Spleen (tissue), 11 donors: ENCODE measurements at regions not wholly inside any gene's neighbourhood (a gene's known extent, or its start where the extent isn't known, plus 50 kb on each side); places are given as distances from the start of the nearest gene placed in this dataset.

ENCODE experiments used
- DNase-seq: peaks from one replicate; pipeline ENCODE4 v3.0.0-alpha.2; 2020
- H3K27ac ChIP-seq, 8 donors: fragments of 200-600 bp; sonication (generic) in 7 of 8; 1 replicate in 4 of 8; 2 replicates in 4 of 8; pipeline versions ENCODE4 v1.5.0 to v1.8.0; 2016 to 2021; ENCODE audit warnings: inconsistent platforms in 4 of 8, mild to moderate bottlenecking in 4 of 8, moderate library complexity in 1 of 8
- H3K27me3 ChIP-seq, 7 donors: fragments of 200-600 bp; sonication (generic) in 6 of 7; replicated peaks in 1 of 7; 1 replicate in 4 of 7; 2 replicates in 3 of 7; pipeline versions ENCODE4 v1.5.0 to v1.8.0; 2016 to 2021; ENCODE audit warnings: inconsistent platforms in 3 of 7, mild to moderate bottlenecking in 1 of 7
- H3K36me3 ChIP-seq, 6 donors: fragments of 200-600 bp; sonication (generic) in 5 of 6; 1 replicate in 4 of 6; 2 replicates in 2 of 6; pipeline versions ENCODE4 v1.5.0 to v1.8.0; 2016 to 2021; ENCODE audit warnings: inconsistent platforms in 2 of 6
- H3K4me1 ChIP-seq, 6 donors: fragments of 200-600 bp; sonication (generic) in 5 of 6; 1 replicate in 3 of 6; 2 replicates in 3 of 6; pipeline versions ENCODE4 v1.5.0 to v1.8.0; 2016 to 2021; ENCODE audit warnings: inconsistent platforms in 3 of 6
- H3K4me3 ChIP-seq, 8 donors: fragments of 200-600 bp; sonication (generic) in 7 of 8; 1 replicate in 4 of 8; 2 replicates in 4 of 8; pipeline versions ENCODE4 v1.5.0 to v1.8.0; 2016 to 2021; ENCODE audit warnings: inconsistent platforms in 4 of 8, mild to moderate bottlenecking in 4 of 8, moderate library complexity in 2 of 8
- H3K9me3 ChIP-seq, 8 donors: fragments of 200-600 bp; sonication (generic) in 7 of 8; 1 replicate in 4 of 8; 2 replicates in 4 of 8; pipeline versions ENCODE4 v1.5.0 to v1.8.0; 2016 to 2021; ENCODE audit warnings: inconsistent platforms in 4 of 8
- POLR2A ChIP-seq, 3 donors: fragments of 450-650 bp; IDR thresholded peaks; one replicate each; pipeline ENCODE4 v1.5.1; 2017; ENCODE audit warnings: antibody characterized with exemption in 3 of 3, mild to moderate bottlenecking in 1 of 3
- POLR2AphosphoS5 ChIP-seq, 3 donors: sonication (generic); formaldehyde crosslinking; IDR thresholded peaks; one replicate each; pipeline ENCODE4 v1.5.1; 2017; ENCODE audit warnings: antibody characterized with exemption in 3 of 3
- WGBS, 5 donors: extraction: QIAGEN DNeasy Blood & Tissue Kit in 3 of 5; methylation state at CpG; one replicate each; pipeline versions ENCODE4 v1.1.5 to v1.1.7; 2013 to 2018; 5-methylcytosine and 5-hydroxymethylcytosine counted together
- intact Hi-C: fragments of 100-400 bp; cut with DNase I; formaldehyde crosslinking; loops from one replicate; pipeline ENCODE4 v1.15.0; 2023; ENCODE audit warnings: low total_unique reads
- TF ChIP-seq, protein P1 (sequence below), 11 experiments: fragments of 200-600 bp in 7 of 11; fragments of 450-650 bp in 4 of 11; sonication (generic) in 4 of 11; IDR thresholded peaks in 8 of 11; conservative IDR thresholded peaks in 3 of 11; 1 replicate in 7 of 11; 2 replicates in 4 of 11; pipeline versions ENCODE4 v1.4.0 to v1.8.0; 2016 to 2021; ENCODE audit warnings: antibody characterized with exemption in 11 of 11, inconsistent platforms in 4 of 11, mild to moderate bottlenecking in 1 of 11
- donor health status: healthy with polysubstance abuse.
- donor health status: DM: no; HTN: no; CAD: no; lungs with moderate emphysema.
- donor health status: DM: no; HTN: no; CAD: no.
- donor health status: Bipolar disorder and iron deficiency.
- donor health status: healthy.
- donor health status: DM: no; HTN: no; CAD: no.
- donor health status: DM: yes; HTN: yes; CAD: no.

DNA sequence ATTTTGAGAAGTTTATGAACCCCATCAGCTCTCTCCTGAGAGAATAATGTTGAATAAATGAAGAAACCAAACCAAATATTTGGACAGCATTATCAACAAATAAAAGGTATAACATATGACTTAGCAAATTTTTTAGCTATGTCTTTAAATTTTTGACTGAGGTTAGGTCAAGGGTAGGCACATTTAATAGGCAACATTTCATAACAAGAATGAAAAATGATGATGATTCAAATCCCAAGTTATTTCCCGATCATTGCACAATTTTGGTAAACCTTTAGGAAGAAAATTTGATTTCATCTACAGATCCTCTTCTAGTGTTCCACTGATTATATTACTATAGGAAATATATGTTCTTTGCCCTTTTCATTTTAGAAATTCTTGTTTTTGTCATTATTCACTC lies 123.7 kb upstream of the TLR3 start:
- H3K9me3 ChIP-seq: no peaks in the 10 kb centered on the region
- no peaks in the 10 kb centered on the region for H3K4me1 ChIP-seq
- intact Hi-C loops: no loop called here
- no peaks in the 10 kb centered on the region for H3K36me3 ChIP-seq
- 80 to 92% (median 91%) methylated on average over 1 of the region's 1 CpG for WGBS, 5 donors
- no peaks in the 10 kb centered on the region for H3K27me3 ChIP-seq
- no peak overlapping the region for H3K4me3 ChIP-seq
- TF ChIP-seq, protein P1, sequence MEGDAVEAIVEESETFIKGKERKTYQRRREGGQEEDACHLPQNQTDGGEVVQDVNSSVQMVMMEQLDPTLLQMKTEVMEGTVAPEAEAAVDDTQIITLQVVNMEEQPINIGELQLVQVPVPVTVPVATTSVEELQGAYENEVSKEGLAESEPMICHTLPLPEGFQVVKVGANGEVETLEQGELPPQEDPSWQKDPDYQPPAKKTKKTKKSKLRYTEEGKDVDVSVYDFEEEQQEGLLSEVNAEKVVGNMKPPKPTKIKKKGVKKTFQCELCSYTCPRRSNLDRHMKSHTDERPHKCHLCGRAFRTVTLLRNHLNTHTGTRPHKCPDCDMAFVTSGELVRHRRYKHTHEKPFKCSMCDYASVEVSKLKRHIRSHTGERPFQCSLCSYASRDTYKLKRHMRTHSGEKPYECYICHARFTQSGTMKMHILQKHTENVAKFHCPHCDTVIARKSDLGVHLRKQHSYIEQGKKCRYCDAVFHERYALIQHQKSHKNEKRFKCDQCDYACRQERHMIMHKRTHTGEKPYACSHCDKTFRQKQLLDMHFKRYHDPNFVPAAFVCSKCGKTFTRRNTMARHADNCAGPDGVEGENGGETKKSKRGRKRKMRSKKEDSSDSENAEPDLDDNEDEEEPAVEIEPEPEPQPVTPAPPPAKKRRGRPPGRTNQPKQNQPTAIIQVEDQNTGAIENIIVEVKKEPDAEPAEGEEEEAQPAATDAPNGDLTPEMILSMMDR (IDR thresholded peaks at IDR 0.05 in 8 of 11, conservative IDR thresholded peaks at IDR 0.05 in 3 of 11): no peak
- no peak for DNase-seq
- H3K27ac ChIP-seq: no peak overlapping the region

DNA sequence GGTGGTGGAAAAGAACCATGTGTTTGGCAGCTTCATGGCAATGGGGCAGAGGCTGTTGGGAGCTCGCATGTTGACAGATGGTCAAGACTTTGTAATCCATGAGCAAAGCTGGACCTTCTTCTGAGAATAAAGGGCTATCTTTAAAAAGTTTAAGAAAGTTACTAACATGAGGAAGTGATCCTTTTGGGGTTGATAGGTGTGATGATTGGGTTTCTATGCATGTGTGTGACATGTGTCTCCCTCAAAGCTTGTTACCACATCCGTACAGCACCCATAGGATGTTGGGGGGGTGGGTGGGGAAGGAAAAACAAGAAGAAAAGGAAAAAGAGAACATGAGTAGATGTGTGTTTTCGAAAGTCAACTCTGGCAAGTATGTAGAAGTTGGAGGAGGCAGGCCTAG lies 123.0 kb upstream of the TLR3 start:
- no peak for DNase-seq
- H3K36me3 ChIP-seq: no peaks in the 10 kb centered on the region
- no peak overlapping the region for H3K4me3 ChIP-seq
- 78 to 84% (median 81%) methylated on average over 3 of the region's 3 CpGs for WGBS, 5 donors
- H3K27ac ChIP-seq: no peak overlapping the region
- no peaks in the 10 kb centered on the region for H3K9me3 ChIP-seq
- intact Hi-C loops: no loop called here
- H3K4me1 ChIP-seq: no peaks in the 10 kb centered on the region
- H3K27me3 ChIP-seq: no peaks in the 10 kb centered on the region
- TF ChIP-seq, protein P1 (IDR thresholded peaks at IDR 0.05 in 8 of 11, conservative IDR thresholded peaks at IDR 0.05 in 3 of 11): no peak
- TF ChIP-seq POLR2A (IDR thresholded peaks at IDR 0.05): no peak
- TF ChIP-seq POLR2AphosphoS5 (IDR thresholded peaks at IDR 0.05): no peak

DNA sequence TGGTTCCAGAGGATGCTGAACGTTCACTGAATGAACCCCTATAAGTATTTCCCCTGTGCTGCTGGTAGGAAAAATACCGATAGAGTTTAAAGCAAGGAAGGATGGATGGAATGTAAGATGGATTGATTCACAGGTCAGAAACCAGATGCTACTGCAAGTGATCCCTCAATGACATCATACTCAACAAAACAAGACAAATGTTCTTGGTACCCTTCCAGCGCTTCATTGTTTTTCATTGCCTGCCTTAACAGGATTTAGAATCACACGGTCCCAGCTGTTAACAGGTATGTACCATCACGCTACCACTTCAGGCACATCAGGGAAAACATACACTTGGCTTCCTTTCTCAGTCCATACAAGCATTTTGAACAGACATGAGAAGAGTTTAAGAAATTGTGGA lies 118.1 kb upstream of the TLR3 start:
- Histone ChIP-seq H3K27ac (no peak overlapping the region), H3K27me3 (no peaks in the 10 kb centered on the region), H3K36me3 (no peaks in the 10 kb centered on the region), H3K4me1 (no peaks in the 10 kb centered on the region), H3K4me3 (no peak overlapping the region), H3K9me3 (no peaks in the 10 kb centered on the region)
- intact Hi-C loops: no loop called here
- WGBS, 5 donors: 79 to 86% (median 86%) methylated on average over 5 of the region's 5 CpGs
- DNase-seq: no peak
- TF ChIP-seq POLR2A (IDR thresholded peaks at IDR 0.05) (no peak), POLR2AphosphoS5 (IDR thresholded peaks at IDR 0.05) (no peak)
- TF ChIP-seq, protein P1 (IDR thresholded peaks at IDR 0.05 in 8 of 11, conservative IDR thresholded peaks at IDR 0.05 in 3 of 11): no peak

DNA sequence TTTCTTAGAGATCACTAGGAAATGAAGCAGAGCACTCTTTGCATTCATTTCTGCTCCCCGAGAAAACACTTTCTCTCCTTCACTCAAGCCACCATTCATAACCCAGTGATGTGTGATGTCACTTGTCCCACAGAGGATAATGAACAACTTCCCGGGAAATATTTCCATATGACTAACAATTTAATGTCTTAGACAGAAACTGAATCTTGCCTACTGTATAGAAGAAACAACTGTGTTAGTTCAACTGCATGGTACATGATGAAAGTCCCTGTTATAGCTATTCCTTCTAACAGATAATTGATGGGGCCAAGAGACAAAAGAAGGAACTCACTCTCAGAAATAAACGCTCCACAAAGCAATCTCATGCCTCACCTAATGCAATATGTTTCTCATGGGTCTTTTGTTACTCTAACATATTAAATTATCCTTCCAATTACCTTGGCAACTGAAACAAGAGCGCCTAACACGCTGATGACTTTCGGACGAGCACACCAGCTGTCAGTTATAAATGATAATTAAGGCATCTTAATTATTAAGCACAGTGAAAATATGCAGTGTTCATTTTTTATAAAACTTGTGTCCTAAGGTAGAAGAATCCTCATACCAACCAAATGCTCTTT lies 113.7 kb upstream of the TLR3 start:
- Histone ChIP-seq H3K27me3 (no peaks in the 10 kb centered on the region), H3K9me3 (no peaks in the 10 kb centered on the region), H3K4me1 (no peaks in the 10 kb centered on the region), H3K27ac (no peak overlapping the region), H3K4me3 (no peak overlapping the region), H3K36me3 (no peaks in the 10 kb centered on the region)
- no peak for DNase-seq
- TF ChIP-seq POLR2AphosphoS5 (IDR thresholded peaks at IDR 0.05) (no peak), POLR2A (IDR thresholded peaks at IDR 0.05) (no peak)
- intact Hi-C loops: no loop called here
- 83 to 92% (median 88%) methylated on average over 7 of the region's 7 CpGs for WGBS, 5 donors
